HCT116 (cell line): ENCODE measurements at regions not wholly inside any gene's neighbourhood (a gene's known extent, or its start where the extent isn't known, plus 50 kb on each side); places are given as distances from the start of the nearest gene placed in this dataset.

ENCODE experiments used
- ATAC-seq: fragments of 200-7000 bp; cut with Tn5 transposase; 2 replicates; pipeline ENCODE4 v1.9.1; 2020; ENCODE audit warnings: mild to moderate bottlenecking, moderate library complexity
- BruUV-seq: library from RNA; stranded (reverse); fragments of 400-500 nt; replicated peaks from 2 replicates; lab custom pipeline; 2021; lab: Mats Ljungman, UMichigan
- CTCF ChIA-PET: fragments of 300-600 bp; sonication (Branson Sonifier 250); formaldehyde crosslinking; loops from one replicate; lab custom pipeline; 2021; ENCODE audit warnings: antibody characterized with exemption; lab: Charles Lee
- POLR2A ChIA-PET: fragments of 300-600, 350-600 bp; sonication (Branson Sonifier 250); formaldehyde crosslinking; loops from one replicate; lab custom pipeline; 2021; ENCODE audit warnings: antibody characterized with exemption; lab: Charles Lee
- RAD21 ChIA-PET, 2 experiments: fragments of 300-600 bp; sonication (Branson Sonifier 250); formaldehyde crosslinking; loops; one replicate each; lab custom pipeline; 2023; ENCODE audit warnings: low total read pairs in 2 of 2; ENCODE audit not compliant: uncharacterized antibody in 2 of 2, unreplicated experiment in 2 of 2, low non-redundant PET in 1 of 2; lab: Charles Lee
- DNase-seq: peaks from one replicate; pipeline ENCODE4 v3.0.0-alpha.2; 2010; ENCODE audit warnings: low read depth, low spot score
- H2AFZ ChIP-seq: fragments of 200-600 bp; shearing (Covaris generic), sonication (generic); 2 replicates; pipeline ENCODE4 v1.6.1; 2017; ENCODE audit warnings: low read depth, mixed run types, mixed read lengths, antibody characterized with exemption, low read length; ENCODE audit not compliant: poor library complexity, severe bottlenecking
- H3K27ac ChIP-seq: 2 replicates; pipeline ENCODE4 v1.5.1; 2012; ENCODE audit warnings: low read depth, low read length
- H3K27me3 ChIP-seq: fragments of 200-600 bp; sonication (generic); 2 replicates; pipeline ENCODE4 v1.6.1; 2016; ENCODE audit warnings: mixed run types, low read length, mixed read lengths; ENCODE audit not compliant: insufficient read depth
- H3K36me3 ChIP-seq, 2 experiments: fragments of 200-500 bp in 1 of 2; fragments of 200-600 bp in 1 of 2; sonication (Bioruptor generic) in 1 of 2; sonication (generic) in 1 of 2; 2 replicates each; pipeline versions ENCODE4 v1.5.1 to v1.6.1; 2014 to 2016; ENCODE audit warnings: low read length in 2 of 2, inconsistent platforms in 1 of 2, mixed read lengths in 1 of 2, mixed run types in 1 of 2; ENCODE audit not compliant: insufficient read depth in 2 of 2, control insufficient read depth in 1 of 2
- H3K4me1 ChIP-seq, 2 experiments: fragments of 200-600 bp in 1 of 2; sonication (generic) in 1 of 2; 2 replicates each; pipeline versions ENCODE4 v1.5.1 to v1.6.1; 2012 to 2017; ENCODE audit warnings: low read length in 2 of 2, inconsistent platforms in 1 of 2, mild to moderate bottlenecking in 1 of 2, mixed read lengths in 1 of 2, mixed run types in 1 of 2, moderate library complexity in 1 of 2; ENCODE audit not compliant: insufficient read depth in 2 of 2, control insufficient read depth in 1 of 2
- H3K4me2 ChIP-seq: fragments of 200-600 bp; sonication (generic); 2 replicates; pipeline ENCODE4 v1.6.1; 2017; ENCODE audit warnings: mixed run types, low read length, mixed read lengths
- H3K4me3 ChIP-seq, 2 experiments: fragments of 200-600 bp in 1 of 2; sonication (generic) in 1 of 2; replicated peaks in 1 of 2; 2 replicates each; pipeline ENCODE4 v1.5.1; 2011 to 2016; ENCODE audit warnings: low read length in 2 of 2, control low read depth in 1 of 2, low read depth in 1 of 2, mild to moderate bottlenecking in 1 of 2, mixed read lengths in 1 of 2, mixed run types in 1 of 2
- H3K79me2 ChIP-seq: fragments of 200-600 bp; sonication (generic); 2 replicates; pipeline ENCODE4 v1.6.1; 2017; ENCODE audit warnings: mild to moderate bottlenecking, mixed run types, low read length, moderate library complexity, mixed read lengths; ENCODE audit not compliant: insufficient read depth
- H3K9ac ChIP-seq: fragments of 200-600 bp; sonication (generic); 2 replicates; pipeline ENCODE4 v1.6.1; 2016; ENCODE audit warnings: low read length, mixed read lengths
- H3K9me2 ChIP-seq: fragments of 200-600 bp; sonication (generic), shearing (Covaris generic); 2 replicates; pipeline ENCODE4 v1.6.1; 2017; ENCODE audit warnings: mixed run types, mild to moderate bottlenecking, moderate library complexity; ENCODE audit not compliant: insufficient read depth
- H3K9me3 ChIP-seq, 2 experiments: fragments of 200-500 bp in 1 of 2; fragments of 200-600 bp in 1 of 2; sonication (Bioruptor generic) in 1 of 2; sonication (generic) in 1 of 2; 2 replicates each; pipeline ENCODE4 v1.6.1; 2014 to 2017; ENCODE audit warnings: low read length in 2 of 2, mixed read lengths in 2 of 2, inconsistent platforms in 1 of 2, low read depth in 1 of 2, mild to moderate bottlenecking in 1 of 2, mixed run types in 1 of 2, moderate library complexity in 1 of 2; ENCODE audit not compliant: control insufficient read depth in 1 of 2, insufficient read depth in 1 of 2
- H4K20me1 ChIP-seq: fragments of 200-600 bp; sonication (generic), shearing (Covaris generic); 2 replicates; pipeline ENCODE4 v1.6.1; 2017; ENCODE audit warnings: mixed run types, mild to moderate bottlenecking, moderate library complexity; ENCODE audit not compliant: insufficient read depth
- CEBPB ChIP-seq: IDR thresholded peaks from 2 replicates; pipeline ENCODE4 v1.6.1; 2012; ENCODE audit warnings: low read depth
- CTCF ChIP-seq, 3 experiments: fragments of 200-600 bp in 1 of 3; sonication (generic) in 1 of 3; IDR thresholded peaks in 2 of 3; conservative IDR thresholded peaks in 1 of 3; 2 replicates each; pipeline ENCODE4 v1.5.1; 2012 to 2017; ENCODE audit warnings: low read depth in 2 of 3, low read length in 2 of 3, antibody characterized with exemption in 1 of 3, borderline replicate concordance in 1 of 3, control low read depth in 1 of 3, mild to moderate bottlenecking in 1 of 3, mixed read lengths in 1 of 3, mixed run types in 1 of 3, moderate library complexity in 1 of 3; ENCODE audit not compliant: insufficient read depth in 1 of 3
- POLR2AphosphoS5 ChIP-seq: IDR thresholded peaks from 2 replicates; pipeline ENCODE4 v1.6.1; 2011; ENCODE audit warnings: mild to moderate bottlenecking, low read depth, low read length, moderate library complexity
- TCF7L2 ChIP-seq: IDR thresholded peaks from 2 replicates; pipeline ENCODE4 v1.7.0; 2011; ENCODE audit warnings: borderline replicate concordance, inconsistent platforms; ENCODE audit not compliant: insufficient read depth, insufficient read length; ENCODE audit errors: extremely low read depth
- YY1 ChIP-seq: IDR thresholded peaks from 2 replicates; pipeline ENCODE4 v1.6.1; 2011; ENCODE audit warnings: low read length, low read depth, moderate library complexity, mild to moderate bottlenecking; ENCODE audit not compliant: insufficient replicate concordance; ENCODE audit errors: extremely low read depth
- ZFX ChIP-seq: fragments of 450-650 bp; IDR thresholded peaks from 2 replicates; pipeline ENCODE4 v1.6.1; 2017
- intact Hi-C: fragments of 100-400 bp; cut with micrococcal nuclease; formaldehyde crosslinking; loops from 2 replicates; pipeline ENCODE4 v1.10.0; 2022

- no peak overlapping the region for H3K4me3 ChIP-seq
- H3K9me3 ChIP-seq = peaks cover 24 to 30% of the 10 kb centered on the region in 2 experiments
- H3K27ac ChIP-seq = no peak overlapping the region
- H2AFZ ChIP-seq = no peak overlapping the region
- ChIA-PET RAD21 (no interaction called here), POLR2A (no interaction called here), CTCF (no interaction called here)
- DNase-seq (no peak), ATAC-seq (no peak)
- no TSS peak for BruUV-seq
- H3K9me2 ChIP-seq = no peaks in the 10 kb centered on the region
- no peak for TF ChIP-seq CEBPB
- TF ChIP-seq POLR2AphosphoS5 = no peak
- TF ChIP-seq YY1 = no peak
- no peak overlapping the region for H3K9ac ChIP-seq
- H4K20me1 ChIP-seq = no peaks in the 10 kb centered on the region
- H3K79me2 ChIP-seq = no peaks in the 10 kb centered on the region
- no peak overlapping the region for H3K4me2 ChIP-seq
- H3K4me1 ChIP-seq = no peaks in the 10 kb centered on the region
- no peaks in the 10 kb centered on the region for H3K36me3 ChIP-seq
- H3K27me3 ChIP-seq = no peaks in the 10 kb centered on the region
- intact Hi-C loops = no loop called here
Measured at GRCh38 chr6:66161546-66162108, 454.6 kb upstream of the EYS start.

- intact Hi-C loops = no loop called here
- Histone ChIP-seq H3K9me2 (no peaks in the 10 kb centered on the region), H4K20me1 (no peaks in the 10 kb centered on the region), H3K36me3 (no peaks in the 10 kb centered on the region), H3K4me2 (no peak overlapping the region), H3K9ac (no peak overlapping the region), H3K9me3 (peaks cover 26 to 32% of the 10 kb centered on the region in 2 experiments), H3K27me3 (no peaks in the 10 kb centered on the region), H3K4me1 (no peaks in the 10 kb centered on the region)
- ChIA-PET POLR2A (no interaction called here), CTCF (no interaction called here), RAD21 (no interaction called here)
- no peak for DNase-seq
- TF ChIP-seq YY1 = no peak
- TF ChIP-seq CTCF (IDR thresholded peaks at IDR 0.05 in 2 of 3, conservative IDR thresholded peaks at IDR 0.05 in 1 of 3; ENCODE audit: borderline replicate concordance in 1 of 3, insufficient read depth in 1 of 3, low read depth in 2 of 3, low read length in 2 of 3) = no peak
- TF ChIP-seq ZFX = no peak
- TF ChIP-seq TCF7L2 = no peak
- TF ChIP-seq, all 23 proteins: peak for 0
- Histone ChIP-seq H3K27ac (no peak overlapping the region), H2AFZ (no peak overlapping the region), H3K4me3 (no peak overlapping the region), H3K79me2 (no peaks in the 10 kb centered on the region)
- BruUV-seq = no TSS peak
- no peak for ATAC-seq
Measured at GRCh38 chr6:66159937-66160336, 452.9 kb upstream of the EYS start.
